Activated T-cell treated with anti-CD3 and anti-CD28 coated beads, Interleukin-2, amount 50 U/mL, for 24 hours (primary cell): ENCODE measurements at regions not wholly inside any gene's neighbourhood (a gene's known extent, or its start where the extent isn't known, plus 50 kb on each side); places are given as distances from the start of the nearest gene placed in this dataset.

ENCODE experiments used
- DNase-seq: peaks from one replicate; pipeline ENCODE4 v3.0.0-alpha.2; 2020
- H3K27ac Mint-ChIP-seq: 2 replicates; pipeline ENCODE4 v1.8.0; 2020; ENCODE audit warnings: mild to moderate bottlenecking, mixed read lengths
- H3K27me3 Mint-ChIP-seq: 2 replicates; pipeline ENCODE4 v1.8.0; 2020; ENCODE audit warnings: mixed read lengths
- H3K36me3 Mint-ChIP-seq: 2 replicates; pipeline ENCODE4 v1.8.0; 2020; ENCODE audit warnings: low read depth, mixed read lengths
- H3K4me1 Mint-ChIP-seq: 2 replicates; pipeline ENCODE4 v1.8.0; 2020; ENCODE audit warnings: low read depth, mixed read lengths
- H3K4me3 Mint-ChIP-seq: 2 replicates; pipeline ENCODE4 v1.8.0; 2020; ENCODE audit warnings: mild to moderate bottlenecking, moderate library complexity, mixed read lengths
- H3K9me3 Mint-ChIP-seq: 2 replicates; pipeline ENCODE4 v1.8.0; 2020; ENCODE audit warnings: mixed read lengths

- no peaks in the 10 kb centered on the region for H3K36me3 Mint-ChIP-seq
- no peaks in the 10 kb centered on the region for H3K9me3 Mint-ChIP-seq
- H3K4me3 Mint-ChIP-seq: no peak overlapping the region
- H3K4me1 Mint-ChIP-seq: no peaks in the 10 kb centered on the region
- H3K27me3 Mint-ChIP-seq: peaks cover 12% of the 10 kb centered on the region
- H3K27ac Mint-ChIP-seq: no peak overlapping the region
- DNase-seq: no peak
These were observed 75.5 kb downstream of the SOX1 start for GRCh38 chr13:112142401-112142930.

DNA sequence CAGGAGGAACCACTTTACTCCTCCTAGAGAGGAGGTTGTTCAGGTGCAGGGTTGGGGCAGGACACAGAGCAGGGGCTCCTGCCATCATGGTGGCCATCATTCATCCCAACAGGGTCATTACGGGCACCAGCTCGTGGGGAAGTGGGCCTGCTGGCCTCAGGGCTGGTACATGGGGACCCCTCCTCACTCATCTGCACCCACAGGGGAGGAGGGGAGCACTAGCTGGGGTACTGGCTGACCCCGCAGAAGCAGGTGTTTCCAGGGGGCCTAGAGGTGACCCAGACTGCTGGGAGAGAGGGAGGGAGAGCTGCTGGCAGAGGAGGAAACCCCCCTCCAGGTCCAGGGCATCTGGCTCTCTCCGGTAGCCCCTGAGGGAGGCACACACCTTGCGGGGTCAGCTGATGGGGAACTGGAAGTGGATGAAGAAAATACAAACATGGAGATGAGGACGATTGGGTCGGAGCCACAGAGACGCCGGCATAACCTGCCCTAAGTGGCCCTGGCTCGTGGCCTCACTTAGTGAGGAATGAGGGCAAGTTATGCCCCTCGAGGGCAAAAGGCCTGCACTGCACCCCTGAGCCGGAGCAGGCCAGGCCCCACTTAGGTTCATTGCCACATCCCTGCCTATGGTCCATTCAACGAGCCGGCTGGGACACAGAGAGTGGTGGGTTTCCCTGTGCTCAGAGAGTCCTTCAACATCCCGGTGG lies 76.2 kb downstream of the SOX1 start:
- peaks cover 8% of the 10 kb centered on the region for H3K27me3 Mint-ChIP-seq
- no peak for DNase-seq
- H3K4me1 Mint-ChIP-seq: no peaks in the 10 kb centered on the region
- H3K9me3 Mint-ChIP-seq: no peaks in the 10 kb centered on the region
- H3K4me3 Mint-ChIP-seq: no peak overlapping the region
- no peaks in the 10 kb centered on the region for H3K36me3 Mint-ChIP-seq
- H3K27ac Mint-ChIP-seq: no peak overlapping the region

DNA sequence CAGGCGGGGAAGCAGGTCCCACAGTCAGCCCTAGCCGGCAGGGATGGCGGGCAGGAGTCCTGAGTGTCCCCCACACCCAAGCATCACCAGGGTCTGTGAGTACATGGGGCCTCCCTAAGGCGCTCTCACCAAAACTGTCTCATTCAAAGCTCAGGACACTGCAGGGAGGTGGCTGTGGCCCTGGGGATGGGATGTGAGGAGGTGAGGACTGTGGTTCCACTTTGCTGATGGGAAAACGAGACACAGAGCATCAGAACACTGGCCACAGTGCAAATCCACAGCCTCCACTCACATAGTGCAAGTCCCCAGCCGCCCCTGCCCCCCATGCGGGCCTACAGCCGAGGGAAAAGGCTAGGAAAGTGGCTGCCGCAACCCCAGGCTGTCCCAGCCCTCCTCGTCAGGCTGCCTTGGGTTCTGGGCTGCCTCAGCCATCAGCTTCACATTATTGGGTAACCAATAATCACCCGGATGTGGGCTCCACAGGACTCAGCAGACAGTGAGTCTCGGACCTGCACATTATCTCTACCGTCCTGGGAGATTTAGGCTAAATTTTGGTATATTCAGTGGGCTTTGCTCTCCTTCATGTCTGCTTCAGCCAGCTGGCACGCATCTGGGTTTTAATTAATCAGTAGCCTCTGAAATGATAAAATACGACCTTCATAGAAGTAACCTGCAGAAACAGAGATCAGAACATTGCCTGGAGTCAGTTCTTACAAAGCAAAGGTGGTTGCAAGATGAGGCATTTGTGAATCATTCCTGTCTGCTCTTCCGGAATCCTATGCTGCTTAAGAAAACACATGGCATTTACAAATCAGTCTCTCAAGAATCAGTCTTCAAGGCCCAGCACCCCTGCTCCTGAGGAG lies 77.0 kb downstream of the SOX1 start:
- peaks cover 12% of the 10 kb centered on the region for H3K27me3 Mint-ChIP-seq
- DNase-seq: no peak
- H3K4me3 Mint-ChIP-seq: no peak overlapping the region
- H3K36me3 Mint-ChIP-seq: no peaks in the 10 kb centered on the region
- no peaks in the 10 kb centered on the region for H3K4me1 Mint-ChIP-seq
- no peak overlapping the region for H3K27ac Mint-ChIP-seq
- H3K9me3 Mint-ChIP-seq: no peaks in the 10 kb centered on the region

- no peaks in the 10 kb centered on the region for H3K9me3 Mint-ChIP-seq
- H3K27me3 Mint-ChIP-seq: peaks cover 13% of the 10 kb centered on the region
- H3K4me1 Mint-ChIP-seq: no peaks in the 10 kb centered on the region
- no peak overlapping the region for H3K27ac Mint-ChIP-seq
- H3K4me3 Mint-ChIP-seq: no peak overlapping the region
- H3K36me3 Mint-ChIP-seq: no peaks in the 10 kb centered on the region
- DNase-seq: no peak
These were observed 77.9 kb downstream of the SOX1 start for GRCh38 chr13:112144616-112145550.

GRCh38 chr13:112145551-112146360 lies 78.8 kb downstream of the SOX1 start:
- Mint-ChIP-seq H3K4me3 (no peak overlapping the region), H3K9me3 (no peaks in the 10 kb centered on the region), H3K36me3 (no peaks in the 10 kb centered on the region), H3K4me1 (no peaks in the 10 kb centered on the region), H3K27me3 (peaks cover 15% of the 10 kb centered on the region), H3K27ac (no peak overlapping the region)
- no peak for DNase-seq

DNA sequence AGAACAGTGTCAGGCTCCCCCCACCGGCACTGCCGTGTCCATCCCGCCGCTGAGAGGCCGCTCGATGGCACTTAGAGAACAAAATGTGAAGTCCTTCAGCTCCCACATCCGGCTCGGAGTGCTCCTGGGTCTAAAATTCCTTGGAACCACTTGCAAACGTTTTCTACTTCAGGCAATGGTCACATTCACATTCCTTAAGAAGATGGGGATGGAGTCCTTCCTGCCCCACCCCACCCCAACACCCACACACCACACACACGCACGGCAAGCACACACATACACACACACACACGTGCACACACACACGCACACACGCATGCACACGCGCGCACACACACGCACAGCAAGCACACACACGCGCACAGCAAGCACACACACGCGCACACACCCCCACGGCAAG lies 83.4 kb downstream of the SOX1 start:
- Mint-ChIP-seq H3K9me3 (no peaks in the 10 kb centered on the region), H3K36me3 (no peaks in the 10 kb centered on the region), H3K27me3 (peaks cover 17% of the 10 kb centered on the region), H3K4me1 (no peaks in the 10 kb centered on the region), H3K27ac (no peak overlapping the region), H3K4me3 (no peak overlapping the region)
- no peak for DNase-seq

DNA sequence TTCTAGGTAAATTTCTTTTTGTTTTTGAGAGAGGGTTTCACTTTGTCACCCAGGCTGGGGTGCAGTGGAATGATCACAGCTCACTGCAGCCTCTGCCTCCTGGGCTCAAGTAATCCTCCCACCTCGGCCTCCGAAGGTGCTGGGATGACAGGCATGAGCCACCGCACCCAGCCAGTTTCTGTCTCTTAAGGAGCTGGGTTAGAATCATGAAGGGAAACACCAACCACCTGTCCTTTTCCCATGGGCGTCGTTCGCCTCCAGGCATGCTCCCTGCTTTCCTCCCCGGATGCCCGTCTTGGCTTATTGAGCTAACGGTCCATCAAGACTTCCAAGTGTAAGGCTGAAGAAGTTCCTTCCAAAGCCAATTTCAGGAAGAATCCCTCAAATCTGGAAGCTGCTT lies 85.9 kb downstream of the SOX1 start:
- H3K27ac Mint-ChIP-seq: no peak overlapping the region

GRCh38 chr13:112153364-112153763 lies 86.4 kb downstream of the SOX1 start:
- H3K9me3 Mint-ChIP-seq: peaks cover 4% of the 10 kb centered on the region
- no peaks in the 10 kb centered on the region for H3K4me1 Mint-ChIP-seq
- H3K36me3 Mint-ChIP-seq: no peaks in the 10 kb centered on the region
- DNase-seq: no peak
- H3K27me3 Mint-ChIP-seq: peaks cover 25% of the 10 kb centered on the region
- no peak overlapping the region for H3K4me3 Mint-ChIP-seq
- no peak overlapping the region for H3K27ac Mint-ChIP-seq

More for the DNA sequence above, 85.9 kb downstream of the SOX1 start:
- no peak overlapping the region for H3K4me3 Mint-ChIP-seq
- H3K27me3 Mint-ChIP-seq: peaks cover 24% of the 10 kb centered on the region
- H3K4me1 Mint-ChIP-seq: no peaks in the 10 kb centered on the region
- no peak for DNase-seq
- peaks cover 4% of the 10 kb centered on the region for H3K9me3 Mint-ChIP-seq
- H3K36me3 Mint-ChIP-seq: no peaks in the 10 kb centered on the region

DNA sequence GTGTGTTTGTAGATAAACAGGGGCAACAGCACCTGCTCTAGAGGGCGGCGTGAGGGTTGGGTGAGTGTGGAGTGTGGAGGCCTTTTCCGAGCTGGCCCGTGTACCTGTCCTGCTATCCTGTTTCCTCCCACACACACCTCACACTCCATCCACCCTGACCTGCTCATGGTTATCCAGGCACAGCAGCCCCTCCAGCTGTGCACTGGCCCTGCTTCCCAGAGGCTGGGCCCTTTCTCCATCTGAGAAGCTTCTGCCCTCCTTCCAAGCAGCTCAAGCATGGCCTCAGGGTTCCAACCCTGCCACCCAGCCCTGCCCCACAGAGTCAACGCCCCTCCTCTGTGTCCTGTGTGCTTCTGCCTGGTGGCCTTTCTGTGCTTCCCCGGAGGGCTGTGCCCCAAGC lies 86.9 kb downstream of the SOX1 start:
- Mint-ChIP-seq H3K27me3 (peaks cover 26% of the 10 kb centered on the region), H3K36me3 (no peaks in the 10 kb centered on the region), H3K4me1 (no peaks in the 10 kb centered on the region), H3K9me3 (peaks cover 4% of the 10 kb centered on the region), H3K27ac (no peak overlapping the region), H3K4me3 (no peak overlapping the region)
- no peak for DNase-seq

GRCh38 chr13:112154301-112155060 lies 87.5 kb downstream of the SOX1 start:
- Mint-ChIP-seq H3K9me3 (peaks cover 4% of the 10 kb centered on the region), H3K4me1 (no peaks in the 10 kb centered on the region), H3K36me3 (no peaks in the 10 kb centered on the region), H3K27ac (no peak overlapping the region), H3K27me3 (peaks cover 30% of the 10 kb centered on the region), H3K4me3 (no peak overlapping the region)
- no peak for DNase-seq

DNA sequence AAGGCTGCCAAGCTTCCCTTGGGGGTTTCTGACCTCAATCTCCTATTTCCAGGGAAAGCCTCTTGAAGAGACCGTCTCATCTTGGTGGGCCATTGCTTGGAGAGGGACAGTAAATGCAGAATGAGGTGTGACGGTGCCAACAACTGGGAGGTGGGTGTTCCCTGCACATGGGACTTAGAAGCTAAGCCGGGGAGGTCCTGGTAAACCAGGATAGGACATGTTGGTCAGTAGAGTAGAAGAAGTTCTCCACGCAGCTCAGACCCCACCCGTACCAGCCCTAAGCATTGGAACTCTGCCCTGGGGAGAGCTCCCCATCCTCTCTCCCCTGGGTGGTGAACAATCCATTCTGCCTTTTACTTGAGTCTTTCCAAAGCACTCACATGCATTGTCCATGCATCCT lies 92.0 kb downstream of the SOX1 start:
- Mint-ChIP-seq H3K9me3 (peaks cover 4% of the 10 kb centered on the region), H3K36me3 (no peaks in the 10 kb centered on the region), H3K27ac (no peak overlapping the region)

DNA sequence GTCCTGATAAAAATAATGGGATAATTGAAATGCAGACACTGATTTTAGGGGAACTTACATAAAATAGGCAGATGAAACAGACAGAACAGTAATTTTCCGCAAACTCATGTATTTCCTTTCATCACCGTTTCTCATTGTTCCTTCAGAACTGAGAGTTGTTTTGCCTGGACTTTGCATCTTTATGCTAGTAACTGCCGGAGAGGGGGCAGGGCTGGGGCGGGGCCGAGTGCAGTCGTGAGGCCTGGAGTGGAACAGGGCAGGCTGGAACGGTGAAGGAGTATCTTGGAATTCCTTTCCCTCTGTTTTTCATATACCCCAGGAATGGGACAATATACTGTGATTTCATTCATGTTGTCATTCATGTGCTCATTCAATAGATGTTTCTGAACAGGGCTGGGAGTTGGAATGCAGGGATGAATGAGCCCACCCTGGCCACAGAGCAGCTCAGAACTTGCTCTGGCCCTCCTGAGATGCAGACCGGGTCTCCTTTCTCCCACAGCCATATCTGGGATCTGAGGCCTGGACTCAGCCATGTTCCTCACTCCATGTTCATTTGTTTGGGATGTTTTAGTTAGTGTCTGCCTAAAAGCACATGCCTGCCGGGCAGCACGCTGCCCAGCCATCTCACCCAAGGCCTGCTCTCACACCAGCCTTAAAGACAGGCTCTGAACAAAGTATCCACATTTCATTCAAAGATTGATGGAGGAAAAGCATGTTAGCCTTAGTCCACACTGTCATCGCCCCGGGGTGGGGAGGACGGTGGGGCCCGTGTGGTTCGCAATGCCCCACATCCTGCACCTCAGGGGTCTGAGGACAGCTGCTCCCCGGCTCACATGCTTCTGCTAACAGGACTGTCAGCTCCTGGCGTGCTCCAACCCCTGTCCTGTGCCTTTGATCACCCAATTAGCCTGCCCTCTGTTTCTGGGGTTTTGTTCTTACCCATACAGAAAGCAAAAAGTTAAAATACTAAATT lies 92.9 kb downstream of the SOX1 start:
- peaks cover 4% of the 10 kb centered on the region for H3K9me3 Mint-ChIP-seq
- H3K27ac Mint-ChIP-seq: no peak overlapping the region
- peaks cover 53% of the 10 kb centered on the region for H3K27me3 Mint-ChIP-seq
- no peaks in the 10 kb centered on the region for H3K36me3 Mint-ChIP-seq
- H3K4me3 Mint-ChIP-seq: no peak overlapping the region
- no peaks in the 10 kb centered on the region for H3K4me1 Mint-ChIP-seq
- DNase-seq: no peak

More for the DNA sequence above, 92.0 kb downstream of the SOX1 start:
- DNase-seq: no peak
- Mint-ChIP-seq H3K27me3 (peaks cover 59% of the 10 kb centered on the region), H3K4me3 (no peak overlapping the region), H3K4me1 (no peaks in the 10 kb centered on the region)
